Activated CD4-positive, alpha-beta T cell treated with anti-CD3 and anti-CD28 coated beads for 36 hours (primary cell): ENCODE measurements at regions not wholly inside any gene's neighbourhood (a gene's known extent, or its start where the extent isn't known, plus 50 kb on each side); places are given as distances from the start of the nearest gene placed in this dataset.

Experiments
- ATAC-seq: fragments of 200-7000 bp; cut with Tn5 transposase; one replicate; pipeline ENCODE4 v1.10.0; 2021; ENCODE audit warnings: mild to moderate bottlenecking, moderate library complexity
- CTCF ChIA-PET: fragments of 350-600 bp; sonication (Branson Sonifier 250); formaldehyde crosslinking; loops from one replicate; lab custom pipeline; 2021; ENCODE audit warnings: antibody characterized with exemption; lab: Charles Lee
- POLR2A ChIA-PET: fragments of 350-600 bp; sonication (Branson Sonifier 250); formaldehyde crosslinking; loops from one replicate; lab custom pipeline; 2021; ENCODE audit warnings: antibody characterized with exemption, inconsistent platforms; lab: Charles Lee
- DNase-seq: peaks from one replicate; pipeline ENCODE4 v3.0.0-alpha.2; 2020
- H3K27ac Mint-ChIP-seq: one replicate; pipeline ENCODE4 v1.8.0; 2021; ENCODE audit warnings: mixed read lengths
- H3K27me3 Mint-ChIP-seq: one replicate; pipeline ENCODE4 v1.8.0; 2021; ENCODE audit warnings: mixed read lengths
- H3K36me3 Mint-ChIP-seq: one replicate; pipeline ENCODE4 v1.8.0; 2021; ENCODE audit warnings: low read depth, mixed read lengths
- H3K4me1 Mint-ChIP-seq: one replicate; pipeline ENCODE4 v1.8.0; 2021; ENCODE audit warnings: mixed read lengths
- H3K4me3 Mint-ChIP-seq: one replicate; pipeline ENCODE4 v1.8.0; 2021; ENCODE audit warnings: mild to moderate bottlenecking, moderate library complexity, mixed read lengths
- H3K9me3 Mint-ChIP-seq: one replicate; pipeline ENCODE4 v1.8.0; 2021; ENCODE audit warnings: low read depth, mixed read lengths
- intact Hi-C, 2 experiments: fragments of 100-400 bp; cut with DNase I in 1 of 2; cut with micrococcal nuclease in 1 of 2; formaldehyde crosslinking; loops; one replicate each; pipeline versions ENCODE4 v1.14.2 to v1.15.1; 2022 to 2024; cut with DNase I, micrococcal nuclease

GRCh38 chr16:72679856-72680255 is 368.1 kb downstream of the ZFHX3 start:
- no peak overlapping the region for H3K4me3 Mint-ChIP-seq
- no peak for DNase-seq
- CTCF ChIA-PET, result no interaction called here
- no peaks in the 10 kb centered on the region for H3K4me1 Mint-ChIP-seq
- intact Hi-C loops, result no loop called here
- no peaks in the 10 kb centered on the region for H3K36me3 Mint-ChIP-seq
- ATAC-seq, result no peak
- H3K27ac Mint-ChIP-seq, result no peak overlapping the region
- H3K9me3 Mint-ChIP-seq, result no peaks in the 10 kb centered on the region
- POLR2A ChIA-PET, result no interaction called here
- no peaks in the 10 kb centered on the region for H3K27me3 Mint-ChIP-seq

- Mint-ChIP-seq H3K4me3 (no peak overlapping the region), H3K9me3 (peaks cover 4% of the 10 kb centered on the region), H3K36me3 (peaks cover 1% of the 10 kb centered on the region), H3K27ac (no peak overlapping the region), H3K27me3 (no peaks in the 10 kb centered on the region), H3K4me1 (no peaks in the 10 kb centered on the region)
- no peak for ATAC-seq
- intact Hi-C loops, result no loop called here
- no peak for DNase-seq
- CTCF ChIA-PET, result interaction anchor here (0.7 kb wide), 1 partner anchor 769 kb away, joined by 3 read pairs; no protein-coding TSS in a partner anchor
- POLR2A ChIA-PET, result no interaction called here
These were observed 370.1 kb downstream of the ZFHX3 start for GRCh38 chr16:72677662-72678447.

GRCh38 chr16:72673118-72673517 is 374.8 kb downstream of the ZFHX3 start:
- CTCF ChIA-PET, result no interaction called here
- H3K27ac Mint-ChIP-seq, result no peak overlapping the region
- intact Hi-C loops, result no loop called here
- DNase-seq (no peak), ATAC-seq (no peak)
- H3K4me3 Mint-ChIP-seq, result no peak overlapping the region
- peaks cover 6% of the 10 kb centered on the region for H3K36me3 Mint-ChIP-seq
- peaks cover 19% of the 10 kb centered on the region for H3K9me3 Mint-ChIP-seq
- no peaks in the 10 kb centered on the region for H3K27me3 Mint-ChIP-seq
- POLR2A ChIA-PET, result no interaction called here
- H3K4me1 Mint-ChIP-seq, result no peaks in the 10 kb centered on the region

- CTCF ChIA-PET, result interaction anchor here (0.6 to 1.1 kb wide), 3 partner anchors 12 to 166 kb away, joined by 3 read pairs; no protein-coding TSS in a partner anchor
- intact Hi-C loops, result loop anchor here in 1 of 2 experiments (5.0 to 10.0 kb wide), 6 partner anchors 184 to 1699 kb away; partner anchors contain the start of genes CMTR2, DHODH, PHLPP2 and PKD1L3
- H3K4me1 Mint-ChIP-seq, result peaks cover 13% of the 10 kb centered on the region
- no peaks in the 10 kb centered on the region for H3K36me3 Mint-ChIP-seq
- peaks cover 3% of the 10 kb centered on the region for H3K9me3 Mint-ChIP-seq
- POLR2A ChIA-PET, result no interaction called here
- ATAC-seq (no peak), DNase-seq (no peak)
- H3K4me3 Mint-ChIP-seq, result no peak overlapping the region
- no peak overlapping the region for H3K27ac Mint-ChIP-seq
- peaks cover 2% of the 10 kb centered on the region for H3K27me3 Mint-ChIP-seq
These were observed 381.7 kb downstream of the ZFHX3 start for GRCh38 chr16:72666267-72666666.

GRCh38 chr16:72665701-72666100 is 382.2 kb downstream of the ZFHX3 start:
- DNase-seq (no peak), ATAC-seq (no peak)
- H3K27ac Mint-ChIP-seq, result peak overlapping the region; percentile 82
- CTCF ChIA-PET, result interaction anchor here (0.6 to 1.1 kb wide), 3 partner anchors 12 to 166 kb away, joined by 3 read pairs; no protein-coding TSS in a partner anchor
- no peaks in the 10 kb centered on the region for H3K36me3 Mint-ChIP-seq
- POLR2A ChIA-PET, result no interaction called here
- intact Hi-C loops, result loop anchor here in 1 of 2 experiments (1.0 to 10.0 kb wide), 9 partner anchors 122 to 1699 kb away; partner anchors contain the start of genes CMTR2, DHODH, DHX38 and PHLPP2
- H3K4me1 Mint-ChIP-seq, result peaks cover 13% of the 10 kb centered on the region
- peak overlapping the region; percentile 99 for H3K4me3 Mint-ChIP-seq
- H3K27me3 Mint-ChIP-seq, result peaks cover 2% of the 10 kb centered on the region
- no peaks in the 10 kb centered on the region for H3K9me3 Mint-ChIP-seq

GRCh38 chr16:72664509-72665408 is 383.2 kb downstream of the ZFHX3 start:
- ChIA-PET CTCF (interaction anchor here (0.6 kb wide), 1 partner anchor 263 kb away, joined by 3 read pairs; no protein-coding TSS in a partner anchor), POLR2A (interaction anchor here (0.6 kb wide), 1 partner anchor 1706 kb away, joined by 6 read pairs; no protein-coding TSS in a partner anchor)
- Mint-ChIP-seq H3K36me3 (no peaks in the 10 kb centered on the region), H3K4me1 (peaks cover 13% of the 10 kb centered on the region), H3K27ac (peak overlapping the region; percentile 96), H3K4me3 (peak overlapping the region; percentile 99), H3K27me3 (peaks cover 4% of the 10 kb centered on the region), H3K9me3 (no peaks in the 10 kb centered on the region)
- peak; percentile 100 for ATAC-seq
- peak; percentile 97 for DNase-seq
- intact Hi-C loops, result loop anchor here in 1 of 2 experiments (1.0 to 10.0 kb wide), 9 partner anchors 123 to 1700 kb away; partner anchors contain the start of genes CMTR2, DHODH, DHX38 and PHLPP2

- intact Hi-C loops, result loop anchor here in 1 of 2 experiments (2.0 to 10.0 kb wide), 5 partner anchors 659 to 1701 kb away; partner anchors contain the start of genes DHODH, PHLPP2, PKD1L3 and PSMD7
- H3K9me3 Mint-ChIP-seq, result no peaks in the 10 kb centered on the region
- ChIA-PET CTCF (no interaction called here), POLR2A (interaction anchor here (0.6 kb wide), 1 partner anchor 1707 kb away, joined by 6 read pairs; no protein-coding TSS in a partner anchor)
- peak overlapping the region; percentile 99 for H3K4me3 Mint-ChIP-seq
- ATAC-seq (no peak), DNase-seq (no peak)
- peaks cover 16% of the 10 kb centered on the region for H3K4me1 Mint-ChIP-seq
- peak overlapping the region; percentile 96 for H3K27ac Mint-ChIP-seq
- H3K27me3 Mint-ChIP-seq, result peaks cover 4% of the 10 kb centered on the region
- H3K36me3 Mint-ChIP-seq, result no peaks in the 10 kb centered on the region
These were observed 383.8 kb downstream of the ZFHX3 start for GRCh38 chr16:72664056-72664508.

- Mint-ChIP-seq H3K9me3 (no peaks in the 10 kb centered on the region), H3K4me1 (peaks cover 14% of the 10 kb centered on the region), H3K27ac (no peak overlapping the region), H3K36me3 (no peaks in the 10 kb centered on the region), H3K27me3 (peaks cover 4% of the 10 kb centered on the region), H3K4me3 (no peak overlapping the region)
- ATAC-seq (no peak), DNase-seq (no peak)
- intact Hi-C loops, result no loop called here
- POLR2A ChIA-PET, result no interaction called here
- CTCF ChIA-PET, result interaction anchor here (0.5 to 0.7 kb wide), 2 partner anchors 584 to 1247 kb away, joined by 3 to 5 read pairs; no protein-coding TSS in a partner anchor
These were observed 388.8 kb downstream of the ZFHX3 start for GRCh38 chr16:72658888-72659717.

- DNase-seq, result no peak
- ChIA-PET POLR2A (no interaction called here), CTCF (no interaction called here)
- no peak for ATAC-seq
- H3K36me3 Mint-ChIP-seq, result peaks cover 2% of the 10 kb centered on the region
- H3K27ac Mint-ChIP-seq, result no peak overlapping the region
- H3K9me3 Mint-ChIP-seq, result no peaks in the 10 kb centered on the region
- H3K4me1 Mint-ChIP-seq, result peaks cover 10% of the 10 kb centered on the region
- H3K4me3 Mint-ChIP-seq, result no peak overlapping the region
- intact Hi-C loops, result no loop called here
- H3K27me3 Mint-ChIP-seq, result peaks cover 4% of the 10 kb centered on the region
These were observed 390.1 kb downstream of the ZFHX3 start for GRCh38 chr16:72657791-72658190.

- ChIA-PET POLR2A (no interaction called here), CTCF (no interaction called here)
- no peak overlapping the region for H3K27ac Mint-ChIP-seq
- H3K4me3 Mint-ChIP-seq, result no peak overlapping the region
- ATAC-seq (no peak), DNase-seq (no peak)
- H3K36me3 Mint-ChIP-seq, result peaks cover 6% of the 10 kb centered on the region
- intact Hi-C loops, result no loop called here
- H3K27me3 Mint-ChIP-seq, result peaks cover 4% of the 10 kb centered on the region
- H3K4me1 Mint-ChIP-seq, result peaks cover 10% of the 10 kb centered on the region
- H3K9me3 Mint-ChIP-seq, result no peaks in the 10 kb centered on the region
These were observed 390.8 kb downstream of the ZFHX3 start for GRCh38 chr16:72657164-72657563.
